Neuronal stem cell (in vitro differentiated cells): ENCODE measurements at regions not wholly inside any gene's neighbourhood (a gene's known extent, or its start where the extent isn't known, plus 50 kb on each side); places are given as distances from the start of the nearest gene placed in this dataset.
A peak's percentile ranks its signal among the peaks of the same experiment; 100 is the strongest.

ENCODE experiments used
- DNase-seq: peaks from one replicate; pipeline ENCODE4 v3.0.0-alpha.2; 2013; ENCODE audit warnings: low spot score
- H2AFZ ChIP-seq: one replicate; pipeline ENCODE4 v1.6.1; 2013; ENCODE audit warnings: mild to moderate bottlenecking, low read length, inconsistent platforms
- H2AK5ac ChIP-seq: 2 replicates; pipeline ENCODE4 v1.6.1; 2013; ENCODE audit warnings: low read depth, mild to moderate bottlenecking, inconsistent platforms, low read length, moderate library complexity, mixed read lengths
- H2BK120ac ChIP-seq: 2 replicates; pipeline ENCODE4 v1.6.1; 2013; ENCODE audit warnings: low read depth, mild to moderate bottlenecking, inconsistent platforms, low read length, moderate library complexity, mixed read lengths
- H2BK12ac ChIP-seq: one replicate; pipeline ENCODE4 v1.6.1; 2013; ENCODE audit warnings: low read length, inconsistent platforms
- H2BK15ac ChIP-seq: 2 replicates; pipeline ENCODE4 v1.6.1; 2013; ENCODE audit warnings: mild to moderate bottlenecking, low read length, inconsistent platforms, mixed read lengths
- H2BK5ac ChIP-seq: one replicate; pipeline ENCODE4 v1.6.1; 2013; ENCODE audit warnings: inconsistent platforms, mild to moderate bottlenecking, low read length, moderate library complexity
- H3K14ac ChIP-seq: one replicate; pipeline ENCODE4 v1.6.1; 2013; ENCODE audit warnings: low read length, inconsistent platforms
- H3K18ac ChIP-seq: 2 replicates; pipeline ENCODE4 v1.6.1; 2013; ENCODE audit warnings: low read length, inconsistent platforms
- H3K23ac ChIP-seq: 2 replicates; pipeline ENCODE4 v1.6.1; 2013; ENCODE audit warnings: low read depth, mild to moderate bottlenecking, mixed read lengths, low read length, inconsistent platforms; ENCODE audit not compliant: poor library complexity
- H3K27ac ChIP-seq: replicated peaks from 3 replicates; pipeline ENCODE4 v1.5.1; 2013; ENCODE audit warnings: low read length, inconsistent platforms
- H3K27me3 ChIP-seq, 3 experiments: 2 replicates each; pipeline ENCODE4 v1.6.1; 2013; ENCODE audit warnings: low read length in 3 of 3, mild to moderate bottlenecking in 2 of 3, inconsistent platforms in 1 of 3, low read depth in 1 of 3, mixed read lengths in 1 of 3, moderate library complexity in 1 of 3; ENCODE audit not compliant: control insufficient read depth in 3 of 3, insufficient read depth in 3 of 3
- H3K36me3 ChIP-seq, 2 donors: replicated peaks in 1 of 2; 2 replicates each; pipeline ENCODE4 v1.6.1; 2013; ENCODE audit warnings: low read length in 2 of 2; ENCODE audit not compliant: control insufficient read depth in 2 of 2, insufficient read depth in 2 of 2
- H3K4ac ChIP-seq: 2 replicates; pipeline ENCODE4 v1.6.1; 2013; ENCODE audit warnings: inconsistent platforms, mild to moderate bottlenecking, low read length, moderate library complexity
- H3K4me1 ChIP-seq, 2 donors: 1 replicate in 1 of 2; 2 replicates in 1 of 2; pipeline ENCODE4 v1.6.1; 2013; ENCODE audit warnings: low read length in 2 of 2, low read depth in 1 of 2; ENCODE audit not compliant: control insufficient read depth in 2 of 2, insufficient read depth in 1 of 2
- H3K4me2 ChIP-seq: one replicate; pipeline ENCODE4 v1.6.1; 2013; ENCODE audit warnings: mild to moderate bottlenecking, low read length, inconsistent platforms; ENCODE audit not compliant: insufficient read depth, poor library complexity, severe bottlenecking
- H3K4me3 ChIP-seq, 2 donors: 2 replicates each; pipeline ENCODE4 v1.5.1; 2013; ENCODE audit warnings: low read length in 2 of 2, mild to moderate bottlenecking in 2 of 2, inconsistent platforms in 1 of 2, moderate library complexity in 1 of 2
- H3K79me1 ChIP-seq: one replicate; pipeline ENCODE4 v1.6.1; 2013; ENCODE audit warnings: low read depth, mild to moderate bottlenecking, inconsistent platforms, low read length, moderate library complexity
- H3K9ac ChIP-seq: one replicate; pipeline ENCODE4 v1.6.1; 2013; ENCODE audit warnings: mild to moderate bottlenecking, low read depth, low read length, inconsistent platforms; ENCODE audit not compliant: poor library complexity
- H3K9me3 ChIP-seq, 2 donors: replicated peaks in 1 of 2; 2 replicates each; pipeline versions ENCODE3 to v1.6.1; 2013; ENCODE audit warnings: low read length in 2 of 2, mild to moderate bottlenecking in 2 of 2, inconsistent platforms in 1 of 2, low read depth in 1 of 2, mixed read lengths in 1 of 2, moderate library complexity in 1 of 2; ENCODE audit not compliant: control insufficient read depth in 2 of 2, insufficient read depth in 1 of 2
- H4K8ac ChIP-seq: one replicate; pipeline ENCODE4 v1.6.1; 2013; ENCODE audit warnings: low read depth, mild to moderate bottlenecking, inconsistent platforms, low read length, moderate library complexity
- H4K91ac ChIP-seq: one replicate; pipeline ENCODE4 v1.6.1; 2013; ENCODE audit warnings: low read length, low read depth, mild to moderate bottlenecking, inconsistent platforms; ENCODE audit not compliant: poor library complexity
- WGBS, 2 donors: extraction: QIAGEN DNeasy Blood & Tissue Kit; methylation state at CpG; one replicate each; pipeline ENCODE4 v1.1.7; 2013; ENCODE audit warnings: missing lambda C conversion rate in 2 of 2, mixed read lengths in 1 of 2; ENCODE audit not compliant: insufficient read length in 2 of 2, insufficient replicate concordance in 1 of 2; ENCODE audit errors: extremely low coverage in 2 of 2; 5-methylcytosine and 5-hydroxymethylcytosine counted together

DNA sequence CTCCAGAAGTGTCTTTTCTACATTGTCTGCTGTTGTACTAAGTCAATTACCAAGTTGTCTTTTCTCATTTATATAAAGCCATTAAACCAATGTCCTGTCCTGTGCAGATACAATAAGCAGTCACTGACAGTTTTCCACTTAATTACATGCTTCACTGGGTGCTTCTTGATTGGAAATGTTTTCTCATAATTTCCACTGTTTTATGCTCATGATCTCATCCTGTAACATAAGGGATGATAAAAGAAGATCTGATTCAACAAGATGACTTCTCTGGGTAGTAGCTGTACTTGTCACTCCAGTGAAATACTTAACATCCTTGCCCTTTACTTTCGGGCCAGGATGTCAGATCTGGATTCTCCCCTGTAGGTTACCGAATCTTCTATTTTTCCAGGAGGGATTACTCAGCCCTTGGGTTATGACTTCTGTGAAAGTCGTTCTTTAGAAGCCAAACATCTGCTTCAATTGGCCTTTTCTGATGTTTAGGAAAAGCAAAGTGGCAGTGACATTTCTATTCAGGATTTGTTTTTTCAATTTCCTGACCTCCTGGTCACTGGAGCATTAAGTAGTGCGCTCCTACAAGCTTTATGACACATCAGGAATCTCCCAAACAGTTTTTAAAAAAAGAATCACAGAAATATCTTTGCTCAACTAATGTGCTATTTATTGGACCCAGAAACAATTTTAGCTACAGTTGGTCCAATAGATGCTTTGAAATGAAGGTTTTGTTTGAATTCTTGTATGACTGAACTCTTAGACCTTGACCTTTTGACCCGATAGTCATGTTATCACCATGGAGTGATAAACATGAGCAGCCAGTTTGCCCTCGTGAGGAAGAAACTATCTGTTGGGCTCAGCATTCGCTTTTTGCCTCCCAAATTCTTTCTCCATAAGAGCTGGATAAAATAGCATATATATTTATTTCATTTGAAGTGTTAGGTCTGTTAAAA is 234.5 kb upstream of the SSTR1 start:
- Histone ChIP-seq H3K79me1 (no peaks in the 10 kb centered on the region), H2AK5ac (no peak overlapping the region), H3K18ac (no peak overlapping the region), H3K27ac (no peak overlapping the region), H4K8ac (no peak overlapping the region), H4K91ac (no peak overlapping the region), H2AFZ (no peak overlapping the region), H3K36me3 (no peaks in the 10 kb centered on the region), H3K4me2 (no peak overlapping the region), H3K4ac (no peak overlapping the region), H2BK120ac (no peak overlapping the region), H3K4me3 (no peak overlapping the region), H3K4me1 (no peaks in the 10 kb centered on the region), H3K27me3 (no peaks in the 10 kb centered on the region), H3K23ac (no peak overlapping the region), H3K14ac (no peak overlapping the region), H2BK5ac (no peak overlapping the region), H2BK15ac (no peak overlapping the region), H3K9me3 (no peaks in the 10 kb centered on the region), H2BK12ac (no peak overlapping the region), H3K9ac (no peak overlapping the region)
- WGBS, 2 donors = no CpG with 5 or more reads among the region's 7 CpGs
- no peak for DNase-seq

DNA sequence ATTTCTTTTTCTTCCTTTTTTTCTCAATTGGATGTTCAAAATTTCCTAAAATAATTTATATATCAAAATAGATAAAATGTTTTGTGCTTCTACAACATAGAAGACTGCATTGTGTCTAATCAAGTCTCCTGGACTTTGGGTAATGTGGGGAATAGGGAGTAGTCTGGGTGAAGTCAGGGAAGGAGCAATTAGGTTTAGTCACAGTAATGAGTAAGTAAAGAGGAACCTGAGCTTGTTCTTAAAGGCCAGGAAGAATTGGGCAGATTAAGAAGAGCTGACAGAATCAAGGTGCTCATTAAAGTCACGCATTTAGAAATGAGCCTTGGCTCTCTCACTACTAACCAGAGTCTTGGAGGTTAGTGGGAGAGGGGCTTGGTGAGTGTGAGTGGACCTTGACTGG is 233.3 kb upstream of the SSTR1 start:
- H4K8ac ChIP-seq = no peak overlapping the region
- no CpG with 5 or more reads among the region's 1 CpG for WGBS, 2 donors
- H2BK120ac ChIP-seq = no peak overlapping the region
- H3K18ac ChIP-seq = no peak overlapping the region
- DNase-seq = no peak
- H3K4me1 ChIP-seq = no peaks in the 10 kb centered on the region
- no peaks in the 10 kb centered on the region for H3K79me1 ChIP-seq
- no peak overlapping the region for H3K27ac ChIP-seq
- H3K4me3 ChIP-seq = no peak overlapping the region
- H2AFZ ChIP-seq = no peak overlapping the region
- H2BK12ac ChIP-seq = no peak overlapping the region
- H3K9me3 ChIP-seq = no peaks in the 10 kb centered on the region
- no peak overlapping the region for H3K4ac ChIP-seq
- H3K14ac ChIP-seq = no peak overlapping the region
- H3K23ac ChIP-seq = no peak overlapping the region
- H2BK5ac ChIP-seq = no peak overlapping the region
- H3K27me3 ChIP-seq = no peaks in the 10 kb centered on the region
- H4K91ac ChIP-seq = no peak overlapping the region
- no peak overlapping the region for H3K4me2 ChIP-seq
- no peak overlapping the region for H3K9ac ChIP-seq
- H3K36me3 ChIP-seq = no peaks in the 10 kb centered on the region
- no peak overlapping the region for H2BK15ac ChIP-seq
- no peak overlapping the region for H2AK5ac ChIP-seq

DNA sequence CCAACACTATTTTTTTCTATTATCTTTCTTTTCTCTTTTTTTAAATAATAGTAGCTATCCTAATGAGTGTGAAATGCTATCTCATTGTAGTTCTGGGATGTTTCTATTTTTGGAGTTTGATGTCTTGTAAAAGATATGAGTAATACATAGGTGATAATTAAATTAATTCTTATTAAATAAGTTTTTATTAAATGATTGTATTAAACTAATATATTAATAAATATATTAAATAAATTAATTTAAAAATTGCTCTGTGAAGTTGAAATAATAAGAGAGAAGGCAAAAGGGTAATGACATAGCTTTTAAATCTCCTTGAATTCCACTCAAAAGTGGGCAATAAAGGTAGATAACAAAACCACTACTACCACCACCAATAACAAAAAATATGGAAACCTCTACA is 230.2 kb upstream of the SSTR1 start:
- Histone ChIP-seq H3K4me2 (no peak overlapping the region), H2BK15ac (no peak overlapping the region), H3K27ac (no peak overlapping the region), H2BK120ac (no peak overlapping the region), H3K14ac (no peak overlapping the region), H2AFZ (no peak overlapping the region), H3K23ac (no peak overlapping the region), H2AK5ac (no peak overlapping the region), H3K4me1 (no peaks in the 10 kb centered on the region), H3K79me1 (no peaks in the 10 kb centered on the region), H3K9ac (no peak overlapping the region), H4K91ac (no peak overlapping the region), H2BK12ac (no peak overlapping the region), H3K36me3 (no peaks in the 10 kb centered on the region), H3K4me3 (no peak overlapping the region), H3K27me3 (no peaks in the 10 kb centered on the region), H4K8ac (no peak overlapping the region), H3K18ac (no peak overlapping the region), H2BK5ac (no peak overlapping the region), H3K4ac (no peak overlapping the region), H3K9me3 (no peaks in the 10 kb centered on the region)
- no peak for DNase-seq

DNA sequence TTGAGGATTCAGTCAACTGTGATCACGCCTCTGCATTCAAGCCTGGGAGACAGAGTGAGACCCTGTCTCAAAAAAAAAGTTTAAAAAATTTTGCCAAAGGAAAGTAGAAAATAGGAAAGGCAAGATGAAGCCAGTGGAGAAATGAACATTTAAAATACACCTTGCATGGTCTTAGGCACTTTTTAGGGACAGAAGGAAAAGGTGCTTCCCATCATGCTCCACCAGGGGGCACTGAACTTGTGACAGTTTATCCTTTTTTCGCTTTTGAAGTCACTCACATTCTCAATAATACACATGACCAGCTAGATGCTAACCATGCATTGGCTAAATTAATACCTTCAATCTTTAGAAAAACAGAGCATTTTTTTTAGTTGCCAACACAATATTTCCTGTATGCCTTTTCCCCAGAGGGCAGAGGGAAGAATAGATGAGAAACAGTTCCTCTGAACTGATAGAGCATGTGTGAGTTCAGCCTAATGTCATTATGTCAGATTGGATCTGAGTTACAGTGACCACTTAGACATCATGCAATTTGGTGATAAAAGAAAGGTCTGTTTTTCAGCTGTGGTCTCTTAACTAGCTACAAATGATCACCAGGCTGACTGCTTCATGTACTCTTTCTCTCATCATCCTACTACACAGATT is 221.8 kb upstream of the SSTR1 start:
- Histone ChIP-seq H2AFZ (no peak overlapping the region), H2BK120ac (no peak overlapping the region), H3K79me1 (no peaks in the 10 kb centered on the region), H3K4me1 (no peaks in the 10 kb centered on the region), H3K23ac (no peak overlapping the region), H2AK5ac (no peak overlapping the region), H3K27me3 (no peaks in the 10 kb centered on the region), H3K36me3 (no peaks in the 10 kb centered on the region), H2BK5ac (no peak overlapping the region), H3K4me2 (no peak overlapping the region), H3K9me3 (no peaks in the 10 kb centered on the region), H3K27ac (no peak overlapping the region), H3K9ac (no peak overlapping the region), H3K14ac (no peak overlapping the region), H2BK15ac (no peak overlapping the region), H3K4ac (no peak overlapping the region), H4K8ac (no peak overlapping the region), H2BK12ac (no peak overlapping the region), H4K91ac (no peak overlapping the region), H3K18ac (no peak overlapping the region), H3K4me3 (no peak overlapping the region)
- no CpG with 5 or more reads among the region's 2 CpGs for WGBS, 2 donors
- peak; percentile 27 for DNase-seq
